WTC11 (cell line): ENCODE measurements at regions not wholly inside any gene's neighbourhood (a gene's known extent, or its start where the extent isn't known, plus 50 kb on each side); places are given as distances from the start of the nearest gene placed in this dataset.

Experiments
- ATAC-seq: fragments of 200-7000 bp; cut with Tn5 transposase; 2 replicates; pipeline ENCODE4 v1.10.0; 2021; ENCODE audit warnings: mild to moderate bottlenecking, moderate library complexity
- CTCF ChIA-PET: fragments of 300-600 bp; sonication (Branson Sonifier 250); formaldehyde crosslinking; loops from one replicate; lab custom pipeline; 2021; ENCODE audit warnings: antibody characterized with exemption; lab: Charles Lee
- POLR2A ChIA-PET: fragments of 350-600 bp; sonication (Branson Sonifier 250); formaldehyde crosslinking; loops from one replicate; lab custom pipeline; 2021; ENCODE audit warnings: antibody characterized with exemption; lab: Charles Lee
- DNase-seq: peaks from one replicate; pipeline ENCODE4 v3.0.0; 2021; ENCODE audit warnings: low spot score
- H3K27ac Mint-ChIP-seq: 2 replicates; pipeline ENCODE4 v1.8.0; 2021; ENCODE audit warnings: mixed read lengths
- H3K27me3 Mint-ChIP-seq: 2 replicates; pipeline ENCODE4 v1.8.0; 2021; ENCODE audit warnings: low read depth, mild to moderate bottlenecking, moderate library complexity, mixed read lengths
- H3K36me3 Mint-ChIP-seq: 2 replicates; pipeline ENCODE4 v1.8.0; 2021; ENCODE audit warnings: mixed read lengths
- H3K4me1 Mint-ChIP-seq: 2 replicates; pipeline ENCODE4 v1.8.0; 2022; ENCODE audit warnings: mixed read lengths
- H3K4me3 Mint-ChIP-seq: 2 replicates; pipeline ENCODE4 v1.8.0; 2021; ENCODE audit warnings: mild to moderate bottlenecking, moderate library complexity, mixed read lengths
- H3K9me3 Mint-ChIP-seq: 2 replicates; pipeline ENCODE4 v1.8.0; 2021; ENCODE audit warnings: mixed read lengths
- EMX1 ChIP-seq: fragments of 250-450 bp; sonication (Bioruptor Pico); IDR thresholded peaks from 2 replicates; pipeline ENCODE4 v1.8.0; 2021; ENCODE audit warnings: mild to moderate bottlenecking
- ETV6 ChIP-seq: sonication (generic); formaldehyde crosslinking; IDR thresholded peaks from 2 replicates; pipeline ENCODE4 v1.8.1; 2022; ENCODE audit warnings: mild to moderate bottlenecking, missing genetic modification reagents
- FOXJ3 ChIP-seq: sonication (generic); formaldehyde crosslinking; IDR thresholded peaks from 2 replicates; pipeline ENCODE4 v1.9.0; 2021; ENCODE audit warnings: missing genetic modification reagents, mild to moderate bottlenecking, borderline replicate concordance
- IRF2 ChIP-seq: sonication (generic); formaldehyde crosslinking; IDR thresholded peaks from 2 replicates; pipeline ENCODE4 v1.8.0; 2022; ENCODE audit warnings: low read depth, missing genetic modification reagents, borderline replicate concordance
- MYBL2 ChIP-seq: sonication (generic); formaldehyde crosslinking; IDR thresholded peaks from 2 replicates; pipeline ENCODE4 v1.8.1; 2023; ENCODE audit warnings: mild to moderate bottlenecking, moderate library complexity, missing genetic modification reagents
- NR3C1 ChIP-seq: sonication (generic); formaldehyde crosslinking; conservative IDR thresholded peaks from 2 replicates; pipeline ENCODE4 v1.8.1; 2023; ENCODE audit warnings: low read depth, mild to moderate bottlenecking, missing genetic modification reagents
- TCF7 ChIP-seq: sonication (generic); formaldehyde crosslinking; IDR thresholded peaks from 2 replicates; pipeline ENCODE4 v1.8.0; 2022; ENCODE audit warnings: mild to moderate bottlenecking, low read depth, missing genetic modification reagents, moderate library complexity
- TEAD1 ChIP-seq: sonication (generic); formaldehyde crosslinking; IDR thresholded peaks from 2 replicates; pipeline ENCODE4 v1.8.0; 2022; ENCODE audit warnings: mild to moderate bottlenecking, missing genetic modification reagents
- TEAD4 ChIP-seq: sonication (generic); formaldehyde crosslinking; IDR thresholded peaks from 2 replicates; pipeline ENCODE4 v1.8.0; 2022; ENCODE audit warnings: mild to moderate bottlenecking, missing genetic modification reagents
- ZBTB21 ChIP-seq: sonication (generic); formaldehyde crosslinking; IDR thresholded peaks from 2 replicates; pipeline ENCODE4 v1.8.1; 2023; ENCODE audit warnings: mild to moderate bottlenecking, missing genetic modification reagents, borderline replicate concordance
- ZNF121 ChIP-seq: sonication (generic); formaldehyde crosslinking; IDR thresholded peaks from 2 replicates; pipeline ENCODE4 v1.8.0; 2023; ENCODE audit warnings: missing genetic modification reagents
- ZNF416 ChIP-seq: fragments of 250-450 bp; sonication (Bioruptor Pico); IDR thresholded peaks from 2 replicates; pipeline ENCODE4 v1.9.0; 2021; ENCODE audit warnings: mild to moderate bottlenecking, inconsistent platforms
- TF ChIP-seq, protein P1 (sequence below): fragments of 200-600 bp; IDR thresholded peaks from 2 replicates; pipeline ENCODE4 v1.8.0; 2022; ENCODE audit warnings: antibody characterized with exemption
- TF ChIP-seq, protein P2 (sequence below): sonication (generic); formaldehyde crosslinking; IDR thresholded peaks from 2 replicates; pipeline ENCODE4 v1.8.0; 2023; ENCODE audit warnings: missing genetic modification reagents
- TF ChIP-seq, protein P3 (sequence below): sonication (generic); formaldehyde crosslinking; IDR thresholded peaks from 2 replicates; pipeline ENCODE4 v1.8.0; 2022; ENCODE audit warnings: mild to moderate bottlenecking, missing genetic modification reagents
- TF ChIP-seq, protein P4 (sequence below): sonication (generic); formaldehyde crosslinking; IDR thresholded peaks from 2 replicates; pipeline ENCODE4 v1.8.1; 2023; ENCODE audit warnings: mild to moderate bottlenecking, missing genetic modification reagents
- TF ChIP-seq, protein P5 (sequence below): fragments of 250-450 bp; sonication (Bioruptor Pico); IDR thresholded peaks from 2 replicates; pipeline ENCODE4 v1.8.0; 2021; ENCODE audit warnings: mild to moderate bottlenecking
- TF ChIP-seq, protein P6 (sequence below): sonication (generic); formaldehyde crosslinking; IDR thresholded peaks from 2 replicates; pipeline ENCODE4 v1.8.1; 2023; ENCODE audit warnings: mild to moderate bottlenecking, missing genetic modification reagents, moderate library complexity
- TF ChIP-seq, protein P7 (sequence below): sonication (generic); formaldehyde crosslinking; IDR thresholded peaks from 2 replicates; pipeline ENCODE4 v1.8.0; 2022; ENCODE audit warnings: missing genetic modification reagents

DNA sequence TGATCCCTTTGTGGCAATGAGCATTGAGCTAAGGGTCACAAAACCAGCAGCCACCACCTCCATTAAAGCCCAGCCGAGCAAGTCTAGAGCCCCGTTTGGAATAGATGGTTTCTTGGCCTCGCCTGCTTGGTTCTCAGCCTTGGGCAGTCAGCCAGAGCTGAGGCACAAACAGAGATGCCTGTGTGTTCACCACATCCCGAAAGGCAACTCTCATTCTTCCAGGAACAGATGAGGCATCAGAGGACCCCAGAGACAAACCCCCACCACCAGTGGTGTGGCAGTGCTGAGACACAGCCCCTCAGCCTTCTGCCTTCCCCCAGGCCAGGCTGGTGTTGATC lies 203.3 kb upstream of the ZMIZ1 start:
- CTCF ChIA-PET = no interaction called here
- TF ChIP-seq MYBL2 (CRISPR knock-in tag) (no peak), ETV6 (no peak), NR3C1 (CRISPR knock-in tag) (no peak), EMX1 (no peak), TEAD4 (CRISPR knock-in tag) (no peak), ZNF121 (CRISPR knock-in tag) (no peak), TEAD1 (CRISPR knock-in tag) (no peak), IRF2 (no peak), ZNF416 (CRISPR knock-in tag) (no peak), FOXJ3 (no peak), ZBTB21 (no peak), TCF7 (CRISPR knock-in tag) (no peak)
- TF ChIP-seq, protein P1, sequence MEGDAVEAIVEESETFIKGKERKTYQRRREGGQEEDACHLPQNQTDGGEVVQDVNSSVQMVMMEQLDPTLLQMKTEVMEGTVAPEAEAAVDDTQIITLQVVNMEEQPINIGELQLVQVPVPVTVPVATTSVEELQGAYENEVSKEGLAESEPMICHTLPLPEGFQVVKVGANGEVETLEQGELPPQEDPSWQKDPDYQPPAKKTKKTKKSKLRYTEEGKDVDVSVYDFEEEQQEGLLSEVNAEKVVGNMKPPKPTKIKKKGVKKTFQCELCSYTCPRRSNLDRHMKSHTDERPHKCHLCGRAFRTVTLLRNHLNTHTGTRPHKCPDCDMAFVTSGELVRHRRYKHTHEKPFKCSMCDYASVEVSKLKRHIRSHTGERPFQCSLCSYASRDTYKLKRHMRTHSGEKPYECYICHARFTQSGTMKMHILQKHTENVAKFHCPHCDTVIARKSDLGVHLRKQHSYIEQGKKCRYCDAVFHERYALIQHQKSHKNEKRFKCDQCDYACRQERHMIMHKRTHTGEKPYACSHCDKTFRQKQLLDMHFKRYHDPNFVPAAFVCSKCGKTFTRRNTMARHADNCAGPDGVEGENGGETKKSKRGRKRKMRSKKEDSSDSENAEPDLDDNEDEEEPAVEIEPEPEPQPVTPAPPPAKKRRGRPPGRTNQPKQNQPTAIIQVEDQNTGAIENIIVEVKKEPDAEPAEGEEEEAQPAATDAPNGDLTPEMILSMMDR = no peak
- TF ChIP-seq, protein P2, sequence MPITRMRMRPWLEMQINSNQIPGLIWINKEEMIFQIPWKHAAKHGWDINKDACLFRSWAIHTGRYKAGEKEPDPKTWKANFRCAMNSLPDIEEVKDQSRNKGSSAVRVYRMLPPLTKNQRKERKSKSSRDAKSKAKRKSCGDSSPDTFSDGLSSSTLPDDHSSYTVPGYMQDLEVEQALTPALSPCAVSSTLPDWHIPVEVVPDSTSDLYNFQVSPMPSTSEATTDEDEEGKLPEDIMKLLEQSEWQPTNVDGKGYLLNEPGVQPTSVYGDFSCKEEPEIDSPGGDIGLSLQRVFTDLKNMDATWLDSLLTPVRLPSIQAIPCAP (CRISPR knock-in tag) = no peak
- TF ChIP-seq, protein P3, sequence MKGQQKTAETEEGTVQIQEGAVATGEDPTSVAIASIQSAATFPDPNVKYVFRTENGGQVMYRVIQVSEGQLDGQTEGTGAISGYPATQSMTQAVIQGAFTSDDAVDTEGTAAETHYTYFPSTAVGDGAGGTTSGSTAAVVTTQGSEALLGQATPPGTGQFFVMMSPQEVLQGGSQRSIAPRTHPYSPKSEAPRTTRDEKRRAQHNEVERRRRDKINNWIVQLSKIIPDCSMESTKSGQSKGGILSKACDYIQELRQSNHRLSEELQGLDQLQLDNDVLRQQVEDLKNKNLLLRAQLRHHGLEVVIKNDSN (CRISPR knock-in tag) = no peak
- TF ChIP-seq, protein P4, sequence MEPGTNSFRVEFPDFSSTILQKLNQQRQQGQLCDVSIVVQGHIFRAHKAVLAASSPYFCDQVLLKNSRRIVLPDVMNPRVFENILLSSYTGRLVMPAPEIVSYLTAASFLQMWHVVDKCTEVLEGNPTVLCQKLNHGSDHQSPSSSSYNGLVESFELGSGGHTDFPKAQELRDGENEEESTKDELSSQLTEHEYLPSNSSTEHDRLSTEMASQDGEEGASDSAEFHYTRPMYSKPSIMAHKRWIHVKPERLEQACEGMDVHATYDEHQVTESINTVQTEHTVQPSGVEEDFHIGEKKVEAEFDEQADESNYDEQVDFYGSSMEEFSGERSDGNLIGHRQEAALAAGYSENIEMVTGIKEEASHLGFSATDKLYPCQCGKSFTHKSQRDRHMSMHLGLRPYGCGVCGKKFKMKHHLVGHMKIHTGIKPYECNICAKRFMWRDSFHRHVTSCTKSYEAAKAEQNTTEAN (CRISPR knock-in tag) = no peak
- TF ChIP-seq, protein P5, sequence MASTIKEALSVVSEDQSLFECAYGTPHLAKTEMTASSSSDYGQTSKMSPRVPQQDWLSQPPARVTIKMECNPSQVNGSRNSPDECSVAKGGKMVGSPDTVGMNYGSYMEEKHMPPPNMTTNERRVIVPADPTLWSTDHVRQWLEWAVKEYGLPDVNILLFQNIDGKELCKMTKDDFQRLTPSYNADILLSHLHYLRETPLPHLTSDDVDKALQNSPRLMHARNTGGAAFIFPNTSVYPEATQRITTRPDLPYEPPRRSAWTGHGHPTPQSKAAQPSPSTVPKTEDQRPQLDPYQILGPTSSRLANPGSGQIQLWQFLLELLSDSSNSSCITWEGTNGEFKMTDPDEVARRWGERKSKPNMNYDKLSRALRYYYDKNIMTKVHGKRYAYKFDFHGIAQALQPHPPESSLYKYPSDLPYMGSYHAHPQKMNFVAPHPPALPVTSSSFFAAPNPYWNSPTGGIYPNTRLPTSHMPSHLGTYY (CRISPR knock-in tag) = no peak
- TF ChIP-seq, protein P6, sequence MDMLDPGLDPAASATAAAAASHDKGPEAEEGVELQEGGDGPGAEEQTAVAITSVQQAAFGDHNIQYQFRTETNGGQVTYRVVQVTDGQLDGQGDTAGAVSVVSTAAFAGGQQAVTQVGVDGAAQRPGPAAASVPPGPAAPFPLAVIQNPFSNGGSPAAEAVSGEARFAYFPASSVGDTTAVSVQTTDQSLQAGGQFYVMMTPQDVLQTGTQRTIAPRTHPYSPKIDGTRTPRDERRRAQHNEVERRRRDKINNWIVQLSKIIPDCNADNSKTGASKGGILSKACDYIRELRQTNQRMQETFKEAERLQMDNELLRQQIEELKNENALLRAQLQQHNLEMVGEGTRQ (CRISPR knock-in tag) = no peak
- TF ChIP-seq, protein P7, sequence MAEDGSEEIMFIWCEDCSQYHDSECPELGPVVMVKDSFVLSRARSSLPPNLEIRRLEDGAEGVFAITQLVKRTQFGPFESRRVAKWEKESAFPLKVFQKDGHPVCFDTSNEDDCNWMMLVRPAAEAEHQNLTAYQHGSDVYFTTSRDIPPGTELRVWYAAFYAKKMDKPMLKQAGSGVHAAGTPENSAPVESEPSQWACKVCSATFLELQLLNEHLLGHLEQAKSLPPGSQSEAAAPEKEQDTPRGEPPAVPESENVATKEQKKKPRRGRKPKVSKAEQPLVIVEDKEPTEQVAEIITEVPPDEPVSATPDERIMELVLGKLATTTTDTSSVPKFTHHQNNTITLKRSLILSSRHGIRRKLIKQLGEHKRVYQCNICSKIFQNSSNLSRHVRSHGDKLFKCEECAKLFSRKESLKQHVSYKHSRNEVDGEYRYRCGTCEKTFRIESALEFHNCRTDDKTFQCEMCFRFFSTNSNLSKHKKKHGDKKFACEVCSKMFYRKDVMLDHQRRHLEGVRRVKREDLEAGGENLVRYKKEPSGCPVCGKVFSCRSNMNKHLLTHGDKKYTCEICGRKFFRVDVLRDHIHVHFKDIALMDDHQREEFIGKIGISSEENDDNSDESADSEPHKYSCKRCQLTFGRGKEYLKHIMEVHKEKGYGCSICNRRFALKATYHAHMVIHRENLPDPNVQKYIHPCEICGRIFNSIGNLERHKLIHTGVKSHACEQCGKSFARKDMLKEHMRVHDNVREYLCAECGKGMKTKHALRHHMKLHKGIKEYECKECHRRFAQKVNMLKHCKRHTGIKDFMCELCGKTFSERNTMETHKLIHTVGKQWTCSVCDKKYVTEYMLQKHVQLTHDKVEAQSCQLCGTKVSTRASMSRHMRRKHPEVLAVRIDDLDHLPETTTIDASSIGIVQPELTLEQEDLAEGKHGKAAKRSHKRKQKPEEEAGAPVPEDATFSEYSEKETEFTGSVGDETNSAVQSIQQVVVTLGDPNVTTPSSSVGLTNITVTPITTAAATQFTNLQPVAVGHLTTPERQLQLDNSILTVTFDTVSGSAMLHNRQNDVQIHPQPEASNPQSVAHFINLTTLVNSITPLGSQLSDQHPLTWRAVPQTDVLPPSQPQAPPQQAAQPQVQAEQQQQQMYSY = no peak
- no peaks in the 10 kb centered on the region for H3K36me3 Mint-ChIP-seq
- no peak overlapping the region for H3K4me3 Mint-ChIP-seq
- H3K4me1 Mint-ChIP-seq = no peaks in the 10 kb centered on the region
- POLR2A ChIA-PET = no interaction called here
- H3K27ac Mint-ChIP-seq = no peak overlapping the region
- ATAC-seq = no peak
- H3K27me3 Mint-ChIP-seq = peaks cover 10% of the 10 kb centered on the region
- no peaks in the 10 kb centered on the region for H3K9me3 Mint-ChIP-seq
- DNase-seq = no peak
